ENCODE measurements at regions not wholly inside any gene's neighbourhood (a gene's known extent, or its start where the extent isn't known, plus 50 kb on each side); places are given as distances from the start of the nearest gene placed in this dataset.

DNA sequence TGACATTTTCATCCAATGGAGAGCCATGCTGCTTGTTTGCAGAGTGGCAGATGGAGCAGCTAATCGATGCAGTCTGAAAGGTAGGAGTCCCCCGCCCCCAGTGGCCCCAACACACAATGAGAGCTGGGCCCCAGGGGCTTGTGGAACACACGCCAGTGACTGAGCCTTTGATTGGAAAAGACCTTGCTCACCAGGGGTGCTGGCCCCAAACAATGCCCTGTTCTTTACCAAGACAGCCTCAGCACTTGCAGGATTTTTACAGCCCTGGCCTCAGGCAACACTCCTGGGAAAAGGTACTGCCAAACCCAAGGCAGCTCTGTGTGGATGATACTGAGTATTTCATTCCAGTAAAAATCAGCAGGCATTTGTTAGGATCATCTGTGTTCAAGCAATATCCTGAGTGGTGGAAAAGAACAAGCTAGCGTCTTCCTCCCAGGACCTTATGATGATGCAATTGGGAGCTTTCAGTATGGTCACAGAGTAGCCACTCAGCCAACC is 276.8 kb upstream of the CLINT1 start:
- Histone ChIP-seq H3K4me2 (ENCODE audit: extremely low read depth, insufficient read depth, low read length) (no peak overlapping the region), H3K36me3 (ENCODE audit: control insufficient read depth, insufficient read depth, low read length) (no peaks in the 10 kb centered on the region), H4K20me1 (ENCODE audit: control insufficient read depth, extremely low read depth, insufficient read depth, low read length) (no peaks in the 10 kb centered on the region), H2AFZ (ENCODE audit: low read length) (no peak overlapping the region), H3K79me2 (ENCODE audit: control insufficient read depth, insufficient read depth, low read length) (no peaks in the 10 kb centered on the region), H3K9me3 (ENCODE audit: control insufficient read depth, insufficient read depth, low read depth, low read length) (no peaks in the 10 kb centered on the region), H3K9ac (ENCODE audit: insufficient read depth, low read length) (no peak overlapping the region), H3K4me1 (ENCODE audit: control insufficient read depth, extremely low read depth, insufficient read depth, low read length) (peaks cover 4% of the 10 kb centered on the region), H3K27ac (ENCODE audit: insufficient read depth, low read length) (no peak overlapping the region), H3K4me3 (replicated peaks in 1 of 4; ENCODE audit: control extremely low read depth in 1 of 4, insufficient read depth in 1 of 4, low read depth in 3 of 4, low read length in 4 of 4) (no peak overlapping the region), H3K27me3 (ENCODE audit: control insufficient read depth, insufficient read depth, low read length) (no peaks in the 10 kb centered on the region)
- TF ChIP-seq EZH2 (IDR thresholded peaks at IDR 0.05; ENCODE audit: low read length, missing control alignments) = no peak
- TF ChIP-seq, protein P1, sequence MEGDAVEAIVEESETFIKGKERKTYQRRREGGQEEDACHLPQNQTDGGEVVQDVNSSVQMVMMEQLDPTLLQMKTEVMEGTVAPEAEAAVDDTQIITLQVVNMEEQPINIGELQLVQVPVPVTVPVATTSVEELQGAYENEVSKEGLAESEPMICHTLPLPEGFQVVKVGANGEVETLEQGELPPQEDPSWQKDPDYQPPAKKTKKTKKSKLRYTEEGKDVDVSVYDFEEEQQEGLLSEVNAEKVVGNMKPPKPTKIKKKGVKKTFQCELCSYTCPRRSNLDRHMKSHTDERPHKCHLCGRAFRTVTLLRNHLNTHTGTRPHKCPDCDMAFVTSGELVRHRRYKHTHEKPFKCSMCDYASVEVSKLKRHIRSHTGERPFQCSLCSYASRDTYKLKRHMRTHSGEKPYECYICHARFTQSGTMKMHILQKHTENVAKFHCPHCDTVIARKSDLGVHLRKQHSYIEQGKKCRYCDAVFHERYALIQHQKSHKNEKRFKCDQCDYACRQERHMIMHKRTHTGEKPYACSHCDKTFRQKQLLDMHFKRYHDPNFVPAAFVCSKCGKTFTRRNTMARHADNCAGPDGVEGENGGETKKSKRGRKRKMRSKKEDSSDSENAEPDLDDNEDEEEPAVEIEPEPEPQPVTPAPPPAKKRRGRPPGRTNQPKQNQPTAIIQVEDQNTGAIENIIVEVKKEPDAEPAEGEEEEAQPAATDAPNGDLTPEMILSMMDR (conservative IDR thresholded peaks at IDR 0.05 in 1 of 2, IDR thresholded peaks at IDR 0.05 in 1 of 2; ENCODE audit: low read depth in 1 of 2, low read length in 2 of 2) = no peak
- no peak for DNase-seq (ENCODE audit: low read depth in 2 of 2)

DNA sequence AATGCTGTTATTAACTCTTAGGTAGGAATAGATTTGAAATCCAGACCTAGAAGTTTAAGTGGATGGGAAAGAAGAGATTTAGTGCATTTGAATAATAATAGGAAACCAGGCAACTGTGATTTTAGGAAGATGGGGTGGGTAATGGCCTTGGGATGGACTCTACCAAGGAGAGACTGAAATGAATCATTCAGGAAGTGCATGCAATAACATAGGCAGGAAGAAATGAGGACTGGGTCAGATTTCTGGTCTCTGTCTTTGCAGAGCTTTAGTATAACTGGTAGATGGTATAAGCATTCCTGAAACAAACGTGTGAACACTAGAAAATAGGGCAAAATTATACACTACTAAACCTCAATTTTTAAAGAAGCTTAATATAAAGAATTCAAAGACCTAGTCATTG is 274.4 kb upstream of the CLINT1 start:
- no peak overlapping the region for H2AFZ ChIP-seq (ENCODE audit: low read length)
- H4K20me1 ChIP-seq (ENCODE audit: control insufficient read depth, extremely low read depth, insufficient read depth, low read length) = no peaks in the 10 kb centered on the region
- DNase-seq (ENCODE audit: low read depth in 2 of 2) = no peak
- no peaks in the 10 kb centered on the region for H3K4me1 ChIP-seq (ENCODE audit: control insufficient read depth, extremely low read depth, insufficient read depth, low read length)
- H3K79me2 ChIP-seq (ENCODE audit: control insufficient read depth, insufficient read depth, low read length) = no peaks in the 10 kb centered on the region
- no peak overlapping the region for H3K9ac ChIP-seq (ENCODE audit: insufficient read depth, low read length)
- no peak overlapping the region for H3K27ac ChIP-seq (ENCODE audit: insufficient read depth, low read length)
- no peak overlapping the region for H3K4me2 ChIP-seq (ENCODE audit: extremely low read depth, insufficient read depth, low read length)
- TF ChIP-seq EZH2 (IDR thresholded peaks at IDR 0.05; ENCODE audit: low read length, missing control alignments) = no peak
- TF ChIP-seq, protein P1 (conservative IDR thresholded peaks at IDR 0.05 in 1 of 2, IDR thresholded peaks at IDR 0.05 in 1 of 2; ENCODE audit: low read depth in 1 of 2, low read length in 2 of 2) = no peak
- H3K9me3 ChIP-seq (ENCODE audit: control insufficient read depth, insufficient read depth, low read depth, low read length) = no peaks in the 10 kb centered on the region
- H3K27me3 ChIP-seq (ENCODE audit: control insufficient read depth, insufficient read depth, low read length) = no peaks in the 10 kb centered on the region
- H3K36me3 ChIP-seq (ENCODE audit: control insufficient read depth, insufficient read depth, low read length) = no peaks in the 10 kb centered on the region
- H3K4me3 ChIP-seq (replicated peaks in 1 of 4; ENCODE audit: control extremely low read depth in 1 of 4, insufficient read depth in 1 of 4, low read depth in 3 of 4, low read length in 4 of 4) = no peak overlapping the region

DNA sequence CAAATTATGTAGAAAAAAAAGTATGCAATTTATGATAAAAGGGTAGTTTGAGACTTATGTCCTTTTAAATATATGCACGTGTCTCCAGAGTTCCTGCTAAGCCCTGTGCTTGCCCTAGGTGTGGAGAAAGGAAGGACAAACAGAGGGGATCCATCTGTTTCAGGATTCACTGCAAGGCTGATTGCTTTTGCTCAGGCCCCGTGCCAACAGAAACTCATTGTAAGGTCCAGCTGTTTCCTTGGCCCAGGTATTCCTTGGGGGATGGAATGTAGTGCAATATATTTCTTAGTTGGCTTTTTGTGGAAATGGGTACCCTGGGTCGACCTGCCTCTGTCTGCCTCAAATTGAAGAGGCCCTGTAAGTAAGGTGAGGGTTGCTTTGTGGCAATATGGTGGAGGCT is 268.6 kb upstream of the CLINT1 start:
- Histone ChIP-seq H2AFZ (ENCODE audit: low read length) (no peak overlapping the region), H3K79me2 (ENCODE audit: control insufficient read depth, insufficient read depth, low read length) (no peaks in the 10 kb centered on the region), H3K9me3 (ENCODE audit: control insufficient read depth, insufficient read depth, low read depth, low read length) (no peaks in the 10 kb centered on the region), H3K4me2 (ENCODE audit: extremely low read depth, insufficient read depth, low read length) (no peak overlapping the region), H3K4me1 (ENCODE audit: control insufficient read depth, extremely low read depth, insufficient read depth, low read length) (no peaks in the 10 kb centered on the region), H3K9ac (ENCODE audit: insufficient read depth, low read length) (no peak overlapping the region), H3K36me3 (ENCODE audit: control insufficient read depth, insufficient read depth, low read length) (no peaks in the 10 kb centered on the region), H3K27me3 (ENCODE audit: control insufficient read depth, insufficient read depth, low read length) (no peaks in the 10 kb centered on the region), H3K4me3 (replicated peaks in 1 of 4; ENCODE audit: control extremely low read depth in 1 of 4, insufficient read depth in 1 of 4, low read depth in 3 of 4, low read length in 4 of 4) (no peak overlapping the region), H3K27ac (ENCODE audit: insufficient read depth, low read length) (no peak overlapping the region), H4K20me1 (ENCODE audit: control insufficient read depth, extremely low read depth, insufficient read depth, low read length) (no peaks in the 10 kb centered on the region)
- TF ChIP-seq EZH2 (IDR thresholded peaks at IDR 0.05; ENCODE audit: low read length, missing control alignments) = no peak
- TF ChIP-seq, protein P1 (conservative IDR thresholded peaks at IDR 0.05 in 1 of 2, IDR thresholded peaks at IDR 0.05 in 1 of 2; ENCODE audit: low read depth in 1 of 2, low read length in 2 of 2) = no peak
- DNase-seq (ENCODE audit: low read depth in 2 of 2) = no peak
